K562 (cell line): ENCODE measurements at regions not wholly inside any gene's neighbourhood (a gene's known extent, or its start where the extent isn't known, plus 50 kb on each side); places are given as distances from the start of the nearest gene placed in this dataset.
"Not testable (repeated sequence)": the region's sequence is repeated elsewhere in the genome, so short reads cannot be mapped to it uniquely, and the experiment has no call there.

Source experiments
- ATAC-seq: fragments of 200-7000 bp; cut with Tn5 transposase; 3 replicates; pipeline ENCODE4 v1.9.1; 2020; ENCODE audit warnings: moderate library complexity
- BruUV-seq: library from RNA; stranded (reverse); fragments of 400-500 nt; replicated peaks from 2 replicates; lab custom pipeline; 2021; lab: Mats Ljungman, UMichigan
- CTCF ChIA-PET: fragments of 300-600 bp; formaldehyde crosslinking; extraction: SDS; loops from one replicate; lab custom pipeline; 2021; ENCODE audit warnings: low intra/inter-chr PET ratio; lab: Yijun Ruan, JAX
- POLR2A ChIA-PET: fragments of 300-600, 350-650 bp; sonication (Branson Sonifier 250); formaldehyde crosslinking; extraction: SDS; loops from one replicate; lab custom pipeline; 2021; ENCODE audit warnings: antibody characterized with exemption, inconsistent platforms; lab: Yijun Ruan, JAX
- DNase-seq, 4 experiments: peaks; one replicate each; pipeline versions ENCODE4 v3.0.0 to v3.0.0-alpha.2; 2011 to 2018; ENCODE audit warnings: low spot score in 3 of 4, mixed read lengths in 3 of 4; ENCODE audit errors: extremely low read depth in 1 of 4
- FAIRE-seq: peaks from 2 replicates; lab custom pipeline; 2011; peaks lifted over from hg19 to GRCh38; lab: Jason Lieb, UNC
- H2AFZ ChIP-seq: 2 replicates; pipeline ENCODE4 v1.6.0; 2011; ENCODE audit warnings: low read depth, low read length, control low read depth, inconsistent platforms
- H3K27ac ChIP-seq: fragments of 200-600 bp; 3 replicates; pipeline ENCODE4 v1.8.0; 2011; ENCODE audit warnings: low read depth, mild to moderate bottlenecking, control low read depth, inconsistent platforms, low read length, moderate library complexity, mixed read lengths; ENCODE audit errors: extremely low read depth
- H3K27me3 ChIP-seq, 2 experiments: fragments of 300-600 bp in 1 of 2; 2 replicates in 1 of 2; 3 replicates in 1 of 2; pipeline versions ENCODE4 v1.6.0 to v1.8.0; 2011; ENCODE audit warnings: inconsistent platforms in 2 of 2, low read length in 2 of 2, mild to moderate bottlenecking in 1 of 2, mixed read lengths in 1 of 2, moderate library complexity in 1 of 2; ENCODE audit not compliant: control insufficient read depth in 2 of 2, insufficient read depth in 2 of 2
- H3K36me3 ChIP-seq: fragments of 300-600 bp; 3 replicates; pipeline ENCODE4 v1.8.0; 2011; ENCODE audit warnings: mild to moderate bottlenecking, low read length, inconsistent platforms; ENCODE audit not compliant: control insufficient read depth, insufficient read depth
- H3K4me1 ChIP-seq, 2 experiments: fragments of 200-600 bp in 1 of 2; replicated peaks in 1 of 2; 2 replicates in 1 of 2; 3 replicates in 1 of 2; pipeline versions ENCODE4 v1.5.1 to v1.8.0; 2011; ENCODE audit warnings: inconsistent platforms in 2 of 2, low read length in 2 of 2, mild to moderate bottlenecking in 1 of 2, mixed read lengths in 1 of 2, moderate library complexity in 1 of 2; ENCODE audit not compliant: control insufficient read depth in 2 of 2, insufficient read depth in 2 of 2
- H3K4me2 ChIP-seq: 2 replicates; pipeline ENCODE4 v1.6.1; 2011; ENCODE audit warnings: low read length, control low read depth, inconsistent platforms, mixed read lengths; ENCODE audit not compliant: insufficient read depth
- H3K4me3 ChIP-seq: fragments of 200-600 bp; sonication (generic), shearing (Covaris generic); 2 replicates; pipeline ENCODE4 v1.5.1; 2016; ENCODE audit warnings: control low read depth, inconsistent platforms
- H3K79me2 ChIP-seq: fragments of 200-600 bp; 3 replicates; pipeline ENCODE4 v1.8.0; 2011; ENCODE audit warnings: low read length, inconsistent platforms; ENCODE audit not compliant: control insufficient read depth, insufficient read depth
- H3K9ac ChIP-seq, 2 experiments: 2 replicates each; pipeline versions ENCODE4 v1.6.0 to v1.6.1; 2011; ENCODE audit warnings: low read depth in 2 of 2, low read length in 2 of 2, control low read depth in 1 of 2, inconsistent platforms in 1 of 2, mild to moderate bottlenecking in 1 of 2, mixed read lengths in 1 of 2; ENCODE audit not compliant: insufficient read depth in 1 of 2
- H3K9me1 ChIP-seq: one replicate; pipeline ENCODE4 v1.6.0; 2011; ENCODE audit warnings: inconsistent platforms, mild to moderate bottlenecking, low read length, moderate library complexity; ENCODE audit not compliant: control insufficient read depth, insufficient read depth
- H3K9me3 ChIP-seq: replicated peaks from 2 replicates; pipeline ENCODE4 v1.5.1; 2011; ENCODE audit warnings: low read depth, low read length, inconsistent platforms; ENCODE audit not compliant: control insufficient read depth, insufficient read depth
- H4K20me1 ChIP-seq: replicated peaks from 2 replicates; pipeline ENCODE4 v1.6.1; 2011; ENCODE audit warnings: low read length, inconsistent platforms, mixed read lengths; ENCODE audit not compliant: control insufficient read depth, insufficient read depth
- ARID1B ChIP-seq: fragments of 450-650 bp; IDR thresholded peaks from 2 replicates; pipeline ENCODE4 v1.6.1; 2016; ENCODE audit warnings: antibody characterized with exemption, mild to moderate bottlenecking, inconsistent platforms
- ATF7 ChIP-seq: fragments of 450-650 bp; IDR thresholded peaks from 2 replicates; pipeline ENCODE4 v1.7.1; 2014; ENCODE audit warnings: mild to moderate bottlenecking, moderate library complexity
- C11orf30 ChIP-seq: fragments of 450-650 bp; IDR thresholded peaks from 2 replicates; pipeline ENCODE4 v1.6.1; 2016; ENCODE audit warnings: low read depth, mild to moderate bottlenecking
- DPF2 ChIP-seq: fragments of 450-650 bp; IDR thresholded peaks from 2 replicates; pipeline ENCODE4 v1.6.1; 2016
- EGR1 ChIP-seq: fragments of 450-650 bp; conservative IDR thresholded peaks from 2 replicates; pipeline ENCODE4 v1.6.1; 2017; ENCODE audit warnings: mild to moderate bottlenecking
- GATA2 ChIP-seq: sonication (generic); formaldehyde crosslinking; IDR thresholded peaks from 2 replicates; pipeline ENCODE4 v1.4.0; 2020; ENCODE audit warnings: mild to moderate bottlenecking, missing genetic modification reagents
- KDM1A ChIP-seq, 2 experiments: fragments of 450-650 bp; IDR thresholded peaks; 2 replicates each; pipeline ENCODE4 v1.6.1; 2016; ENCODE audit warnings: mild to moderate bottlenecking in 2 of 2
- MAFF ChIP-seq: IDR thresholded peaks from 2 replicates; pipeline ENCODE4 v1.6.1; 2012; ENCODE audit warnings: low read length, improper control_type of control experiment
- MAFG ChIP-seq: fragments of 450-650 bp; conservative IDR thresholded peaks from 2 replicates; pipeline ENCODE4 v1.6.1; 2016; ENCODE audit warnings: missing genetic modification characterization, missing compliant biosample characterization
- NFE2 ChIP-seq: IDR thresholded peaks from 2 replicates; pipeline ENCODE4 v1.6.1; 2014; ENCODE audit warnings: antibody characterized with exemption, low read depth
- RAD21 ChIP-seq, 2 experiments: fragments of 250-450 bp in 1 of 2; fragments of 450-650 bp in 1 of 2; sonication (Bioruptor Pico) in 1 of 2; formaldehyde crosslinking in 1 of 2; IDR thresholded peaks in 1 of 2; conservative IDR thresholded peaks in 1 of 2; 2 replicates each; pipeline versions ENCODE4 v1.4.0 to v1.8.0; 2020 to 2022; ENCODE audit warnings: mild to moderate bottlenecking in 2 of 2, moderate library complexity in 1 of 2
- WGBS: fragments of 100-300 bp; shearing (Covaris generic); methylation state at CpG from one replicate; pipeline ENCODE4 v1.1.6; 2016; ENCODE audit warnings: low coverage, mixed read lengths; ENCODE audit not compliant: insufficient coverage; ENCODE audit errors: missing lambda C conversion rate; 5-methylcytosine and 5-hydroxymethylcytosine counted together
- in situ Hi-C: fragments of 300-500 bp; cut with MboI; formaldehyde crosslinking; loops from 4 replicates; pipeline ENCODE4 v1.15.0; 2018; ENCODE audit warnings: inconsistent platforms, mixed read lengths
- intact Hi-C: fragments of 100-400 bp; cut with micrococcal nuclease; formaldehyde crosslinking; loops from 2 replicates; pipeline ENCODE4 v1.14.2; 2022
- TF ChIP-seq, protein P1 (sequence below), 2 experiments: fragments of 450-650 bp; formaldehyde crosslinking in 1 of 2; IDR thresholded peaks; 2 replicates each; pipeline versions ENCODE4 v1.4.0 to v1.6.1; 2014 to 2020; ENCODE audit warnings: mild to moderate bottlenecking in 2 of 2, borderline replicate concordance in 1 of 2, low read depth in 1 of 2

DNA sequence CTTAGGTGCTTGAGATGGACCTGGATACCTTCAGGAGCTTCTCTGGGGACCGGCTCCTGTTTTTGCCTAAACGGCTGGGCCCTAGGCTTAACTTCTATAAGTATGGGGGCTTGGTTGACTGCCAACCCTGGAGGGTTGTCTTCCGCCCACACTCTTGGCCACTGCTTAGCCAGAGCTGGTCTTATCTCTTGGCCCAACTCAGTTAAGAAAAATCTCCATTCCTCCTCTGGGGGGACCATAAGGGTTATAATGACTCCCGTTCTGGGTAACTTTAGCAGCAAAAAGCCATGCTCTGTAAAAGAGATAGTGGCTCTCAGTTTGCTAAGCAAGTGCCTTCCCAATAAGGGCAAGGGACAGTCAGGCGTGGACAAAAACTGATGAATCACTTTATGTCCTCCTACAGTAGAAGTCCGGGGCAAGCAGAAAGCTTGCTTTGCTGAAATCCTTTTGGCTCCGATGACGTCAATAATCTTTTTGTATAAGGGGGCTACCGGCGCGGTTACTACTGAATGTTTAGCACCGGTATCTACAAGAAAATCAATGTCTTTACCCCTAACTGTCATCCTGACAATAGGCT lies 130.0 kb upstream of the CCZ1B start:
- H3K79me2 ChIP-seq, H3K4me3 ChIP-seq, H3K4me1 ChIP-seq, intact Hi-C loops, H3K27me3 ChIP-seq, H4K20me1 ChIP-seq, CTCF ChIA-PET, H3K9ac ChIP-seq, H3K9me3 ChIP-seq, FAIRE-seq, H3K9me1 ChIP-seq, ATAC-seq, H3K36me3 ChIP-seq, BruUV-seq: not testable (repeated sequence)
- POLR2A ChIA-PET = interaction anchor here (0.6 to 0.7 kb wide), 2 partner anchors 29 to 520 kb away, joined by 3 read pairs; no protein-coding TSS in a partner anchor
- in situ Hi-C loops = loop anchor here (25.0 kb wide), 3 partner anchors 356 to 1331 kb away; no protein-coding TSS in a partner anchor
- H3K27ac ChIP-seq = peak overlapping the region; percentile 30; the same call in 1 of the 3 replicates
- DNase-seq = peak; percentile 17 to 76 (median 20)
- peak overlapping the region; percentile 20; the same call in 1 of the 2 replicates for H3K4me2 ChIP-seq
- 6% methylated on average over 12 of the region's 12 CpGs for WGBS
- H2AFZ ChIP-seq = peak overlapping the region; percentile 70
- TF ChIP-seq ARID1B (peak; percentile 43; the same call in 1 of the 2 replicates), EGR1 (peak; percentile 81), DPF2 (peak; percentile 57), MAFF (0 out of 2 replicates have a peak, but pooled peaks have one; percentile 14), MAFG (tag) (peak; percentile 73), NFE2 (peak; percentile 65), ATF7 (peak; percentile 90), GATA2 (peak; percentile 35; the same call in 1 of the 2 replicates), KDM1A (IDR thresholded peaks at IDR 0.05) (0 out of 4 replicates have a peak, but pooled peaks of 1 of the 2 experiments have one; percentile 34), C11orf30 (peak; percentile 79), RAD21 (CRISPR knock-in tag; conservative IDR thresholded peaks at IDR 0.05 in 1 of 2, IDR thresholded peaks at IDR 0.05 in 1 of 2) (peak in 1 of 2 experiments; percentile 27; a peak in 2 of 4 replicates)
- TF ChIP-seq, protein P1, sequence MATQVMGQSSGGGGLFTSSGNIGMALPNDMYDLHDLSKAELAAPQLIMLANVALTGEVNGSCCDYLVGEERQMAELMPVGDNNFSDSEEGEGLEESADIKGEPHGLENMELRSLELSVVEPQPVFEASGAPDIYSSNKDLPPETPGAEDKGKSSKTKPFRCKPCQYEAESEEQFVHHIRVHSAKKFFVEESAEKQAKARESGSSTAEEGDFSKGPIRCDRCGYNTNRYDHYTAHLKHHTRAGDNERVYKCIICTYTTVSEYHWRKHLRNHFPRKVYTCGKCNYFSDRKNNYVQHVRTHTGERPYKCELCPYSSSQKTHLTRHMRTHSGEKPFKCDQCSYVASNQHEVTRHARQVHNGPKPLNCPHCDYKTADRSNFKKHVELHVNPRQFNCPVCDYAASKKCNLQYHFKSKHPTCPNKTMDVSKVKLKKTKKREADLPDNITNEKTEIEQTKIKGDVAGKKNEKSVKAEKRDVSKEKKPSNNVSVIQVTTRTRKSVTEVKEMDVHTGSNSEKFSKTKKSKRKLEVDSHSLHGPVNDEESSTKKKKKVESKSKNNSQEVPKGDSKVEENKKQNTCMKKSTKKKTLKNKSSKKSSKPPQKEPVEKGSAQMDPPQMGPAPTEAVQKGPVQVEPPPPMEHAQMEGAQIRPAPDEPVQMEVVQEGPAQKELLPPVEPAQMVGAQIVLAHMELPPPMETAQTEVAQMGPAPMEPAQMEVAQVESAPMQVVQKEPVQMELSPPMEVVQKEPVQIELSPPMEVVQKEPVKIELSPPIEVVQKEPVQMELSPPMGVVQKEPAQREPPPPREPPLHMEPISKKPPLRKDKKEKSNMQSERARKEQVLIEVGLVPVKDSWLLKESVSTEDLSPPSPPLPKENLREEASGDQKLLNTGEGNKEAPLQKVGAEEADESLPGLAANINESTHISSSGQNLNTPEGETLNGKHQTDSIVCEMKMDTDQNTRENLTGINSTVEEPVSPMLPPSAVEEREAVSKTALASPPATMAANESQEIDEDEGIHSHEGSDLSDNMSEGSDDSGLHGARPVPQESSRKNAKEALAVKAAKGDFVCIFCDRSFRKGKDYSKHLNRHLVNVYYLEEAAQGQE (IDR thresholded peaks at IDR 0.05; ENCODE audit: borderline replicate concordance) = 0 out of 2 replicates have a peak, but pooled peaks have one; percentile 12
- TF ChIP-seq, protein P1 (CRISPR knock-in tag; IDR thresholded peaks at IDR 0.05; ENCODE audit: low read depth) = not testable (repeated sequence)
